ENCODE measurements at regions not wholly inside any gene's neighbourhood (a gene's known extent, or its start where the extent isn't known, plus 50 kb on each side); places are given as distances from the start of the nearest gene placed in this dataset.
"Not testable (repeated sequence)": the region's sequence is repeated elsewhere in the genome, so short reads cannot be mapped to it uniquely, and the experiment has no call there.

GRCh38 chr4:55277011-55277410 is 69.0 kb upstream of the SRD5A3 start:
- Histone ChIP-seq H3K4me3 (no peak overlapping the region), H3K27ac (no peak overlapping the region)
- DNase-seq (ENCODE audit: low spot score), result no peak
- TF ChIP-seq, protein P1, sequence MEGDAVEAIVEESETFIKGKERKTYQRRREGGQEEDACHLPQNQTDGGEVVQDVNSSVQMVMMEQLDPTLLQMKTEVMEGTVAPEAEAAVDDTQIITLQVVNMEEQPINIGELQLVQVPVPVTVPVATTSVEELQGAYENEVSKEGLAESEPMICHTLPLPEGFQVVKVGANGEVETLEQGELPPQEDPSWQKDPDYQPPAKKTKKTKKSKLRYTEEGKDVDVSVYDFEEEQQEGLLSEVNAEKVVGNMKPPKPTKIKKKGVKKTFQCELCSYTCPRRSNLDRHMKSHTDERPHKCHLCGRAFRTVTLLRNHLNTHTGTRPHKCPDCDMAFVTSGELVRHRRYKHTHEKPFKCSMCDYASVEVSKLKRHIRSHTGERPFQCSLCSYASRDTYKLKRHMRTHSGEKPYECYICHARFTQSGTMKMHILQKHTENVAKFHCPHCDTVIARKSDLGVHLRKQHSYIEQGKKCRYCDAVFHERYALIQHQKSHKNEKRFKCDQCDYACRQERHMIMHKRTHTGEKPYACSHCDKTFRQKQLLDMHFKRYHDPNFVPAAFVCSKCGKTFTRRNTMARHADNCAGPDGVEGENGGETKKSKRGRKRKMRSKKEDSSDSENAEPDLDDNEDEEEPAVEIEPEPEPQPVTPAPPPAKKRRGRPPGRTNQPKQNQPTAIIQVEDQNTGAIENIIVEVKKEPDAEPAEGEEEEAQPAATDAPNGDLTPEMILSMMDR (IDR thresholded peaks at IDR 0.05), result no peak

GRCh38 chr4:55278316-55278715 is 67.7 kb upstream of the SRD5A3 start:
- TF ChIP-seq, protein P1 (IDR thresholded peaks at IDR 0.05), result no peak
- H3K27ac ChIP-seq, result no peak overlapping the region
- H3K4me3 ChIP-seq, result no peak overlapping the region
- DNase-seq (ENCODE audit: low spot score), result no peak

GRCh38 chr4:55280474-55280873 is 65.6 kb upstream of the SRD5A3 start:
- DNase-seq (ENCODE audit: low spot score); H3K4me3 ChIP-seq; H3K27ac ChIP-seq: not testable (repeated sequence)

GRCh38 chr4:55281118-55281683 is 64.8 kb upstream of the SRD5A3 start:
- H3K4me3 ChIP-seq; DNase-seq (ENCODE audit: low spot score); H3K27ac ChIP-seq: not testable (repeated sequence)

DNA sequence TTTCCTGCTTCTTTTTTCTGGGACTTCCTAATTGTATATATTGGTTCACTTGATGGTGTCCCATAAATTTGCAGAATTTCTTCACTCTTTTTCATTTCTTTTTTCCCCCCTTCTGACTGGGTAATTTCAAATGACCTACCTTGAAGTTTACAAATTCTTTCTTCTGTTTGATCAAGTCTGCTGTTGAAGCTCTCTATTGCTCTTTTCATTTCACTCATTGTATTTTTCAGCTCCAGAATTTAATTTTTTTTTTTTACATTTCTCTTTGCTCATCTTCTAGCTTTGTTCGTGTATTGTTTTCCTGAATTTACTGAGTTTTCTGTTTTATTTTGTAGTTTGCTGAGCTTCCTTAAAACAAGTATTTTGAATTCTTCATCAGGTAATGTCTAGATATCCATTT is 61.7 kb upstream of the SRD5A3 start:
- no peak overlapping the region for H3K27ac ChIP-seq

GRCh38 chr4:55291227-55291640 is 54.8 kb upstream of the SRD5A3 start:
- Histone ChIP-seq H3K4me3 (no peak overlapping the region), H3K27ac (no peak overlapping the region)
- TF ChIP-seq, protein P1 (IDR thresholded peaks at IDR 0.05), result no peak
- DNase-seq (ENCODE audit: low spot score), result no peak

More for the DNA sequence above, 61.7 kb upstream of the SRD5A3 start:
- no peak for DNase-seq (ENCODE audit: low spot score)
- TF ChIP-seq, protein P1 (IDR thresholded peaks at IDR 0.05), result no peak
- no peak overlapping the region for H3K4me3 ChIP-seq

DNA sequence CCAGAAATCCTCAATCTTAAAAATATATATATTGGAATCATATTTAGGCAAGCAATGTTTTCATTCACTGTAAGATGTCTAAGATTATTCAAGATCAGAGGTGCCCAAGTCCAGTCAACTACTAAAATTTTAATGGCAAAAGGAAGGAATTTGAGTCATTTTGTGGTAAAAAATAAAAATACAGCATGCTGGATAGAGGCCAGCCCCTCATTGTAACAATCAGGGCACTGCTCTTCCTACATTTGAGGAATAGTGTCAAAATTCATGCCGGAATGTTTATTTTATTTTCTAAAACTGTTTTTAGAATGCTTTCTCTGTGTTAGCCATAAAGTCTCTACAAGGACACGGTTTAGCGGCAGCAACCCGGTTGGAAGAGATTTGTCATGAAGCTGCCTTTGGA is 49.9 kb upstream of the SRD5A3 start:
- TF ChIP-seq, protein P1 (IDR thresholded peaks at IDR 0.05), result no peak
- DNase-seq (ENCODE audit: low spot score), result no peak
- Histone ChIP-seq H3K4me3 (no peak overlapping the region), H3K27ac (no peak overlapping the region)

Data from coronary artery (tissue), 2 donors.